Tongue (tissue), 1 donor: ENCODE measurements at regions not wholly inside any gene's neighbourhood (a gene's known extent, or its start where the extent isn't known, plus 50 kb on each side); places are given as distances from the start of the nearest gene placed in this dataset.
A peak's percentile ranks its signal among the peaks of the same experiment; 100 is the strongest.
"Not testable (repeated sequence)": the region's sequence is repeated elsewhere in the genome, so short reads cannot be mapped to it uniquely, and the experiment has no call there.

ENCODE experiments used
- DNase-seq: peaks from one replicate; pipeline ENCODE4 v3.0.0-alpha.2; 2015

- DNase-seq: no peak
Measured at GRCh38 chr6:3921663-3922062, 72.5 kb downstream of the FAM50B start.

GRCh38 chr6:3922619-3923018, 73.4 kb downstream of the FAM50B start:
- DNase-seq: not testable (repeated sequence)

GRCh38 chr6:3925223-3926149, 76.3 kb downstream of the FAM50B start:
- peak; percentile 82 for DNase-seq

- DNase-seq: no peak
Measured at GRCh38 chr6:3926150-3926482, 76.9 kb downstream of the FAM50B start.

GRCh38 chr6:3928111-3928510, 78.9 kb downstream of the FAM50B start:
- no peak for DNase-seq

GRCh38 chr6:3929281-3929798, 80.2 kb downstream of the FAM50B start:
- no peak for DNase-seq

- no peak for DNase-seq
Measured at GRCh38 chr6:3937438-3937837, 88.3 kb downstream of the FAM50B start.

- DNase-seq: no peak
Measured at GRCh38 chr6:3938715-3939367, 89.7 kb downstream of the FAM50B start.

GRCh38 chr6:3939368-3939958, 90.3 kb downstream of the FAM50B start:
- DNase-seq: no peak

GRCh38 chr6:3939964-3940363, 90.8 kb downstream of the FAM50B start:
- no peak for DNase-seq

- no peak for DNase-seq
Measured at GRCh38 chr6:3940703-3941102, 91.5 kb downstream of the FAM50B start.

GRCh38 chr6:3943331-3943765, 94.2 kb downstream of the FAM50B start:
- peak; percentile 35 for DNase-seq

GRCh38 chr6:3944246-3944645, 95.1 kb downstream of the FAM50B start:
- no peak for DNase-seq

- DNase-seq: peak; percentile 44
Measured at GRCh38 chr6:3946778-3947177, 97.6 kb downstream of the FAM50B start.

- DNase-seq: no peak
Measured at GRCh38 chr6:3948866-3949265, 99.7 kb downstream of the FAM50B start.

GRCh38 chr6:3949521-3949920, 100.3 kb downstream of the FAM50B start:
- no peak for DNase-seq

GRCh38 chr6:3956054-3956453, 106.9 kb downstream of the FAM50B start:
- no peak for DNase-seq

- no peak for DNase-seq
Measured at GRCh38 chr6:3957321-3957720, 108.1 kb downstream of the FAM50B start.

- DNase-seq: no peak
Measured at GRCh38 chr6:3958255-3958654, 109.1 kb downstream of the FAM50B start.

GRCh38 chr6:3959385-3959784, 110.2 kb downstream of the FAM50B start:
- DNase-seq: no peak

- DNase-seq: no peak
Measured at GRCh38 chr6:3960754-3961361, 111.7 kb downstream of the FAM50B start.

- DNase-seq: no peak
Measured at GRCh38 chr6:3961581-3962215, 112.5 kb downstream of the FAM50B start.
